ENCODE measurements at regions not wholly inside any gene's neighbourhood (a gene's known extent, or its start where the extent isn't known, plus 50 kb on each side); places are given as distances from the start of the nearest gene placed in this dataset.

GRCh38 chr7:35450456-35451214 is 196.7 kb upstream of the TBX20 start:
- H3K36me3 ChIP-seq (ENCODE audit: control insufficient read depth, insufficient read depth, low read length): no peaks in the 10 kb centered on the region
- H3K27me3 ChIP-seq (ENCODE audit: control insufficient read depth, insufficient read depth, low read length): no peaks in the 10 kb centered on the region
- no peaks in the 10 kb centered on the region for H3K4me1 ChIP-seq (ENCODE audit: control insufficient read depth, insufficient read depth, low read length)
- no peak overlapping the region for H3K27ac ChIP-seq (ENCODE audit: low read depth, low read length)
- no peak overlapping the region for H3K9ac ChIP-seq (ENCODE audit: low read length)
- no peak overlapping the region for H3K4me3 ChIP-seq (ENCODE audit: low read length)

DNA sequence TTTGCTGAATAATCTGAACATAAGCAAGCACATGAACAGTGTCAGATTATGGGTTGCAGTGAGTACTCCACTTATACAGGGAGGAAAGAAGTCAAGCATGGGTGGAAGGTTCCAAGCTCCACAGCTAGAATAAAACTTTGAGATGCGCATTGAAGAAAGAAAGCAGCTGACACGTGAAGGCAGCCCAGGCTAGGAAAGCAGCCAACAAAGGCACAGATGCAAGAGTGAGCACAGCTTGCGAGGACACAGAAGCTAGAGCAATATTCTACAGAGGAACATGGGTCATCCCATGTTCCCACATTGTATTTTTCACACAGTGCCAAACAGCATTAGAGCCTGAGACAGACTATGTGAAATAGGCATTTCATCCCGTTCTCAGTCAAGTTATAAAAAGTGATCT is 194.6 kb upstream of the TBX20 start:
- Histone ChIP-seq H3K27ac (ENCODE audit: low read depth, low read length) (no peak overlapping the region), H3K4me3 (ENCODE audit: low read length) (no peak overlapping the region), H3K9ac (ENCODE audit: low read length) (no peak overlapping the region), H3K27me3 (ENCODE audit: control insufficient read depth, insufficient read depth, low read length) (no peaks in the 10 kb centered on the region), H3K36me3 (ENCODE audit: control insufficient read depth, insufficient read depth, low read length) (no peaks in the 10 kb centered on the region), H3K4me1 (ENCODE audit: control insufficient read depth, insufficient read depth, low read length) (no peaks in the 10 kb centered on the region)

DNA sequence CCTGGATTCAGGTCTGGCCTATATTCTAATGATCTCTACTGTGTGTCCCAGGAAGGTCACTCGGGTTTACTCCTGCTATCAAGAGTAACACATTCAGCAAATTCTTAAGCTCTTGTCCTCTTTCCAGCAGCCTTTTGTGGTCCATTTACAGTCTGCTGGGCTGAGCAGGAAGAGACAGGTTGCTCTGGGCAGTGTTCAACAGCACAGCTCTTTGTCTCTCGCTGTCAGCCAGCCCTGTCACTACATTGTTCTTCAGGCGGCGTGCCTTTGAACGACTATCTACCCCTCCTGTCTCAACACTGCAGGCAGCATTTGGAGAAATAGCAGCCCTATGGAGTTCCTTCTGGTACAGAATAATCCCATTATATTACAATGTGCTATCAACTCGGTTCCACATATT is 192.2 kb upstream of the TBX20 start:
- H3K9ac ChIP-seq (ENCODE audit: low read length): no peak overlapping the region

DNA sequence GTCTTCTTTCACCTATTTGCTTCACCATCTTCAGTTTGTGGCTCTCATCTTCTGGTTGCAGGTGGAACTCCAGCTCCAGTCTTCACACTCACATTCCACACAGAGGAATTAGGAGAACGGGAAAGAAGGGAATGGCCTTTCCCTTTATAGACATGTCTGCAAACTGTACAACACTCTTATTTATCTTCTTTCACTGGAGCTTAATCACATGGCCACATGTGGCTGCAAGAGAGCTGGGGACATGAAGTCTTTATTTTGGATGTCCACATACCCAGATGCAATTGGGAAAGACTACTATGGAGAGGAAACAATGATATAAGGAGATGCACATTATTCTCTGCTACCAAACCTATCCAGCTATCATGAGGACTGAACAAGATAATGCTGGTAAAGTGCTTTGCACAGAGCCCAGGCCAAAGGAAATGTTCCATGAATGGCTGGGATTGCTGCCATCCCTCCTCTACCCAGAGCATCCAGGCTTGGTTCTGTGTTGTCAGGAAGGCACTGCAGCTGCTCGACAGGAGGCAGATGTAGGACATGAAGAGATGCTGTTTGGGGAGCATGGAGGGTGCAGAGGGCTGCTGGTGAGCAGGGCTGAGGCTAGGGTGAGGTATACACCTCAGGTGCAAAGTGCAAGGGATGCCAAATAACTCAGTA is 183.8 kb upstream of the TBX20 start:
- Histone ChIP-seq H3K4me1 (ENCODE audit: control insufficient read depth, insufficient read depth, low read length) (no peaks in the 10 kb centered on the region), H3K27me3 (ENCODE audit: control insufficient read depth, insufficient read depth, low read length) (no peaks in the 10 kb centered on the region), H3K4me3 (ENCODE audit: low read length) (no peak overlapping the region), H3K9ac (ENCODE audit: low read length) (no peak overlapping the region), H3K27ac (ENCODE audit: low read depth, low read length) (no peak overlapping the region), H3K36me3 (ENCODE audit: control insufficient read depth, insufficient read depth, low read length) (no peaks in the 10 kb centered on the region)

More for the DNA sequence above, 192.2 kb upstream of the TBX20 start:
- no peaks in the 10 kb centered on the region for H3K4me1 ChIP-seq (ENCODE audit: control insufficient read depth, insufficient read depth, low read length)
- no peak overlapping the region for H3K4me3 ChIP-seq (ENCODE audit: low read length)
- H3K27ac ChIP-seq (ENCODE audit: low read depth, low read length): no peak overlapping the region
- H3K27me3 ChIP-seq (ENCODE audit: control insufficient read depth, insufficient read depth, low read length): no peaks in the 10 kb centered on the region
- H3K36me3 ChIP-seq (ENCODE audit: control insufficient read depth, insufficient read depth, low read length): no peaks in the 10 kb centered on the region

DNA sequence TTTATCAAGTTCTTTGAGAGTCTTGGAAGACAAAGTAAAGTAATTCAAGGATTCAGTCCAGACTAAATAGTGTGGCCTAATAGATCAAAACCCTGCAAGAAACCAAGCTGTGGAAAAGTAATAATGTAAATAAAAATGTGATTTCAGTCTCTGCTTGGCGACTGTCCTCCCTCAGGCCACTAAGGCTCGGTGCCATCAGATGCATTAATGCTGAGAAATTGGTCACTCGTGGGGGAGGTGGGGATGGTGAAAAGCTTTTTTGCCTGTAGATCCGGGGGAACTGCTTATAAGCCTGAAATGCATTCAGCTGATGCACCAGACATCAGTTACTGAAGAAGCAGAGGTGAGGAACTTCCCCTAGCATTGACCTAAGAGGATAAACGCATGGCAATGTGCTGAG is 182.6 kb upstream of the TBX20 start:
- no peak overlapping the region for H3K9ac ChIP-seq (ENCODE audit: low read length)
- H3K27ac ChIP-seq (ENCODE audit: low read depth, low read length): no peak overlapping the region
- no peaks in the 10 kb centered on the region for H3K36me3 ChIP-seq (ENCODE audit: control insufficient read depth, insufficient read depth, low read length)
- no peaks in the 10 kb centered on the region for H3K27me3 ChIP-seq (ENCODE audit: control insufficient read depth, insufficient read depth, low read length)
- H3K4me1 ChIP-seq (ENCODE audit: control insufficient read depth, insufficient read depth, low read length): no peaks in the 10 kb centered on the region
- H3K4me3 ChIP-seq (ENCODE audit: low read length): no peak overlapping the region

GRCh38 chr7:35430547-35431153 is 176.8 kb upstream of the TBX20 start:
- no peaks in the 10 kb centered on the region for H3K4me1 ChIP-seq (ENCODE audit: control insufficient read depth, insufficient read depth, low read length)
- H3K9ac ChIP-seq (ENCODE audit: low read length): no peak overlapping the region
- H3K36me3 ChIP-seq (ENCODE audit: control insufficient read depth, insufficient read depth, low read length): no peaks in the 10 kb centered on the region
- H3K4me3 ChIP-seq (ENCODE audit: low read length): no peak overlapping the region
- no peaks in the 10 kb centered on the region for H3K27me3 ChIP-seq (ENCODE audit: control insufficient read depth, insufficient read depth, low read length)
- H3K27ac ChIP-seq (ENCODE audit: low read depth, low read length): no peak overlapping the region

- Histone ChIP-seq H3K27ac (ENCODE audit: low read depth, low read length) (no peak overlapping the region), H3K27me3 (ENCODE audit: control insufficient read depth, insufficient read depth, low read length) (no peaks in the 10 kb centered on the region), H3K4me1 (ENCODE audit: control insufficient read depth, insufficient read depth, low read length) (no peaks in the 10 kb centered on the region), H3K4me3 (ENCODE audit: low read length) (no peak overlapping the region), H3K36me3 (ENCODE audit: control insufficient read depth, insufficient read depth, low read length) (no peaks in the 10 kb centered on the region), H3K9ac (ENCODE audit: low read length) (no peak overlapping the region)
Measured at GRCh38 chr7:35424869-35425495, 171.1 kb upstream of the TBX20 start.

DNA sequence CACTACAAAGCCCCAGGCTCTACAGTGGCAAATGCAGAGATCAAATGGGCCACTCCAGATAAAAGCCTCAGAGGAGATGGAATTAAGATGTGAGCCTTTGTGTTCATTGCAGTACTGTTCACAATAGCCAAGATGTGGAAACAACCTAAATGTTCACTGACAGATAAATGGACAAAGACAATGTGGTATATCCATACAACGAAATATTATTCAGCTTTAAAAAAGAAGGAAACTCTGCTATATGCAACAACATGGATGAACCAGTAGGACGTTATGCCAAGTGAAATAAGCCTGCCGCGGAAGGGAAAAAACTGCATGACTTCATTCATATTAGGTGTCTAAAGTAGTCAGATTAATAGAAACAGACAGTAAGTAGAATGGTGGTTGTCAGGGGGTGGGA is 170.5 kb upstream of the TBX20 start:
- H3K4me1 ChIP-seq (ENCODE audit: control insufficient read depth, insufficient read depth, low read length): no peaks in the 10 kb centered on the region
- H3K27me3 ChIP-seq (ENCODE audit: control insufficient read depth, insufficient read depth, low read length): no peaks in the 10 kb centered on the region
- H3K27ac ChIP-seq (ENCODE audit: low read depth, low read length): no peak overlapping the region
- no peaks in the 10 kb centered on the region for H3K36me3 ChIP-seq (ENCODE audit: control insufficient read depth, insufficient read depth, low read length)
- H3K9ac ChIP-seq (ENCODE audit: low read length): no peak overlapping the region
- H3K4me3 ChIP-seq (ENCODE audit: low read length): no peak overlapping the region

GRCh38 chr7:35422715-35423114 is 168.8 kb upstream of the TBX20 start:
- no peaks in the 10 kb centered on the region for H3K36me3 ChIP-seq (ENCODE audit: control insufficient read depth, insufficient read depth, low read length)
- no peak overlapping the region for H3K27ac ChIP-seq (ENCODE audit: low read depth, low read length)
- no peaks in the 10 kb centered on the region for H3K4me1 ChIP-seq (ENCODE audit: control insufficient read depth, insufficient read depth, low read length)
- H3K27me3 ChIP-seq (ENCODE audit: control insufficient read depth, insufficient read depth, low read length): no peaks in the 10 kb centered on the region
- H3K9ac ChIP-seq (ENCODE audit: low read length): no peak overlapping the region
- no peak overlapping the region for H3K4me3 ChIP-seq (ENCODE audit: low read length)

DNA sequence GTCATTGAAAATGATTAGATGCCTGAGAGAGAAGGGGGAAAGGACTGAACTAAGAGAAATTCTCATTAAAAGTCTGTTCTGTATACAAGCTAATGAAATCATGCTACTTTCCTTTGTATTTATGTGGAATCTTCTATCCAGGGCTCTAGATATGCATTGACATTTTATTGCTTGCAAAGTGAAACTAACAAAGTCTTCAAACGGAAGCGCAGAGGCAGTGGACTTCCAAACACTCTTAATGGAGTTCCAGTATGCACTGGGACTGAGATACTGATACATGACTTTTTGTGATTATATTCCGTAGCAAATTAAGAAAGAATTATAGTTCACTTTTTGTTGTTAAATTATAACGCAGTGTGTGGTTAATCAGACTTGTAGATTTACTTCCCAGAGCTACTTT is 166.8 kb upstream of the TBX20 start:
- no peaks in the 10 kb centered on the region for H3K27me3 ChIP-seq (ENCODE audit: control insufficient read depth, insufficient read depth, low read length)
- H3K27ac ChIP-seq (ENCODE audit: low read depth, low read length): no peak overlapping the region
- no peaks in the 10 kb centered on the region for H3K4me1 ChIP-seq (ENCODE audit: control insufficient read depth, insufficient read depth, low read length)
- H3K4me3 ChIP-seq (ENCODE audit: low read length): peak overlapping the region; percentile 35
- H3K36me3 ChIP-seq (ENCODE audit: control insufficient read depth, insufficient read depth, low read length): no peaks in the 10 kb centered on the region
- H3K9ac ChIP-seq (ENCODE audit: low read length): no peak overlapping the region

DNA sequence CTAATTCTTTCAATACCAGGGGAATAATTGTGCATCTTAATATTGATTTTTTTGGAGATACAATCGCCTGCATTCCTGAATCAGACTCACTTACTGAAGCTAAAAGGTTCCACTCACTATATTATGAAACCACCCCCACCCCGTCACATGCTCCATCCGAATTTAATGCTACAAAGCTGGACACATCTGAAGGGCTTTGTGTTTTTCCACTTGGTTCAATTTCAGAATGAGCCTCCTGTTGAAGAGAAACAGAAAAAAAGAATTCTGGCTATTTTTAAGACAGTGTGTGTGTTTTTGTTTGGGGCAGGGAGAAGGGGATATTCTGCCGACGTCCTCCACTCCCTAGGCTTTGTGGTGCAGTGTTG is 165.5 kb upstream of the TBX20 start:
- H3K4me3 ChIP-seq (ENCODE audit: low read length): no peak overlapping the region
- no peaks in the 10 kb centered on the region for H3K4me1 ChIP-seq (ENCODE audit: control insufficient read depth, insufficient read depth, low read length)
- no peak overlapping the region for H3K27ac ChIP-seq (ENCODE audit: low read depth, low read length)
- no peaks in the 10 kb centered on the region for H3K36me3 ChIP-seq (ENCODE audit: control insufficient read depth, insufficient read depth, low read length)
- no peaks in the 10 kb centered on the region for H3K27me3 ChIP-seq (ENCODE audit: control insufficient read depth, insufficient read depth, low read length)
- no peak overlapping the region for H3K9ac ChIP-seq (ENCODE audit: low read length)

DNA sequence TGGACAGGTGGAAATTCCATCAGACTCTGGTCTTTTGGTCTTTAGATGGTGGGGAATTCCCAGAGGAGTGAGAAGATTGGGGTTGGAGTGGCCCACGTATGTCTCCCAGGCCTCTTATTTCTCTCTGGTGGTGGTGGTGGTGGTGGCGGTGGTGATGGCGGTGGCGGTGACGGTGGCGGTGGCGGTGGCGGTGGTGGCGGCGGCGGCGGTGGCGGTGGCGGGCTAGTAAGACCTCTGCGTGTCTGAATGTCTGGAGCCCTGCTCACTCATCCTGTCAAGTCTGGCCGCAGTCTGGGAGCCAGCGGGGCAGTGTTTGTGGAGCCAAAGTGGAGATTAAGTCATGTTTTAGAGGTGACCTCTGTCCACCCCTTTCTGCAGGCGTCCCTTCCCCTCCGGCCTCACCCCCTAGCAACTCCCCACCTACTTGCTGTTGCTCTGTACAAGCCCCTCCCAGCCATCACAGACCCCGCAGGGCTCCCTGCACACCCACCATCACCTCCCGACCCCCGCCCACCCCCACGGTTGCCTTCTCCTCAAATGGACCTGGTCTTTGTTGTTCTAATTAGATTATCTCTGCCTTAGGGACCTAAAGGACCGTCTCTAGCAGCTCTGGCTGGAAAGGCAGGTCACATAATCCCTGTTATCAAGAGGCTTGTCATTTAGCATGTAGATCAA is 165.0 kb upstream of the TBX20 start:
- Histone ChIP-seq H3K4me1 (ENCODE audit: control insufficient read depth, insufficient read depth, low read length) (no peaks in the 10 kb centered on the region), H3K9ac (ENCODE audit: low read length) (no peak overlapping the region), H3K4me3 (ENCODE audit: low read length) (no peak overlapping the region), H3K27ac (ENCODE audit: low read depth, low read length) (no peak overlapping the region), H3K27me3 (ENCODE audit: control insufficient read depth, insufficient read depth, low read length) (no peaks in the 10 kb centered on the region), H3K36me3 (ENCODE audit: control insufficient read depth, insufficient read depth, low read length) (no peaks in the 10 kb centered on the region)
